NCI-H82 (cell line): ENCODE measurements at regions not wholly inside any gene's neighbourhood (a gene's known extent, or its start where the extent isn't known, plus 50 kb on each side); places are given as distances from the start of the nearest gene placed in this dataset.

Experiments used
- DNase-seq: peaks from one replicate; lab custom pipeline; 2025; lab: John Stamatoyannopoulos, UW

DNA sequence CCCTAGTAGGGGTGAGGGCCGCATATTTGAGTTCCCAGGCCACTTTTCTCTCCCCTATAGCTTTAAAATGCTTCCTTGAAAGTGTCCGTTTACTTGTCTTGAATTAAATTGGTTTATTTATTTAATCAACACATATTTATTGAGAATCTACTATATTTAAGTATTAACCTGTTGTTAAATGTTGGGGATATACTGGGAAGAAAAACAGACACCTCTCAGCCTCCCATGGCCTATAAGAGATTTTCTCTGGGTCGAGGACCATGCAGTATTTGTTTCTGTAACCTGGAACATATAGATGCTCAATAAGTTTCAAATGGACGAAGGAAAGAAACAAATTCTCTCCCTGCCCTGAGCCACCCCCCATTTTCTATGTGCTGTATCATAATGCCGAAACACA lies 98.6 kb downstream of the INSIG2 start:
- no peak for DNase-seq

DNA sequence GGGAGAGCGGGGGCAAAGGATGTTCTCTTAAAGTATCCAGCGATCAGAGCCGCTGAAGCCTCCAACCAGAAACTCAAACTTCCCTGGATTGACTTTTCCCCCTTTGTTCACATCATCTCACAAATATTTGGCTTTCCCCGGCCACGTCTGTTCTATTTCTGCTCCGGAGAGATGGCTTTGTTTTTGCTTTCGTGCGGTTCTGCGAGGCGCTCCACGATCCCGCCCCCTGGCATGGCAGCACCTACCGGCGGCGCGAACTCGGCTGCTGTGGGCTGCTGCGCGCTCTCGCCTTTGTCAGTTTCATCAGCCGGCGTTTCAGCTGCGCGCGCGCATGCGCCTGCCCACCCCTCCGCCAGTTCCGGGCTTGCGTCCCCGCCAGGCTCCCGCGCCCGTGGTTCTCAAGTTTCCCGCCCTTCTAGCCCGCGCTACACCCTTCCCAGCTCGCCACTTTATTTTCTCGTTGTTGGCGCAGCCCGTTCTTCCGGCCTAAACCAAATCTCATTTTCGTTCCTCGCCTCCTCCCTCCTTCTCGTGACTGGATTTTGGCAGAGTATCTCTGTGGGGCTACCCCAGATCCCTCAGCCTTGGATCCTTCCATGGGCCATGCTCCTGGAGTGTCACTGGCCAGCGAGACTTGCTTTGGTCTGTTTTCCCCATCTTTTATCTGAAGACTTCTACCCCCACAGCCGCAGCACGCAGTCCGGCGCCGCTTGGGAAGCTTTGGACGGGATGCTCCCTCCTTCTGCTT lies 98.0 kb downstream of the INSIG2 start:
- peak; percentile 79 for DNase-seq

DNA sequence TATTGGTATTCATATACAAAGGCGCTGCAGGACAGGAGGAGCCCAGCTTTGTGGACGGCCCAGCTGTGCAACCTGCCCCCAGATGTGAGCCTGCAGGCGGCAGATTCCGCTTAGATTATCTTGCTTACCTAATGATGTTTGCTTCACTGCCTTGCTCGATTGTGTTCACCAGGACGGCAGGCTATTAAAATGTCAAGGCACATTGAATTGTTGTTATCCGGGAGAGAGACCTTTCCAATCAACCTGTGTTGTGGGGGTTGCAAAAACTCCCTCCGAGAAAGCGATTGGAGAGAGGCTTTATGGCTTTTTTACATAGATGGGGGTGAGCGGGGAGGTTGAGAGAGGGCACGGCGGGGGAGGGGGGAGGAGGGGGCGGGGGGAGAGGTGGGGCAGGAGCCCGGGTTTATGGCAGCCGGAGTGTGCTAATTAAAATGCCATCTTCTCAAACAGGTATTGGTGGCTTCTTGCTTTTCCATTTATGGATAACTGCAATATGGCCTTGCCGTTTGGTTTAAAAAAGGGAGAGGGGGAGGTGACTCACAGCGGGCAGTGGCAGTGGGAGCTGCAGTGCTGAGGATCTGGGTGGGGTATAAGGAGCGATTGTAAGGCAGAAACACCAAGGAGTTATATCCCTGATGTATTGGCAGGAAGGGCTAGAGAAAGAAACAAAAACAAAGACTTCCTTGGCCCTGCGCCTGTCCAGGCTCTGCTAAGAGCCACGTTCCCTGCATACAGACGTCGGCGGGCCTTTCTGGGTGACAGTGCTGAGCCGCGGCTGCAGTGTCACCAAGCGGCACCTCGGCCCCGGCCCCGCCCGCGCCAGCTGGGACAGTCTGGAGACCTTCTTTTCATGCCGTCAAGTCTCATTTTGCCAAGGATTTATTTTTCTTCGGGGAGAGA lies 97.2 kb downstream of the INSIG2 start:
- DNase-seq: peak; percentile 55

DNA sequence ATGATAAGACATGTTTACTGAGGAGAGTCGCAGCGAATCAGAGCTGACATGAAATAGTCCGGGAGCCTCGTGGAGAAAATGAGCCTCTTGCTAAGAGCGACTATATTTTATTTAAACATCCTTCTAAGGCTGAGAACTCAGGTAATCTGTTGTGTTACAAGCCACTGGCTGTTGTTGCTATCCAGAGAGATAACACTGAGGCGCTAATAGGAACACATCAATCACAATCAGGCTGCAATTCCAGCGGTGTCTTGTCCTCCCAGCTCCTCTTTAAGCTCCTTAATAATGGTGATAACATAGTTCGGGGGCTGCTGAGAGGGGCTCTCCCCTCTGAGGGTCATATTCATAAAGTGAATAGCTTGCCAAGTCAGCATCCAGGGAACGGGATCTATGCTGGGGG lies 95.1 kb downstream of the INSIG2 start:
- peak; percentile 24 for DNase-seq

DNA sequence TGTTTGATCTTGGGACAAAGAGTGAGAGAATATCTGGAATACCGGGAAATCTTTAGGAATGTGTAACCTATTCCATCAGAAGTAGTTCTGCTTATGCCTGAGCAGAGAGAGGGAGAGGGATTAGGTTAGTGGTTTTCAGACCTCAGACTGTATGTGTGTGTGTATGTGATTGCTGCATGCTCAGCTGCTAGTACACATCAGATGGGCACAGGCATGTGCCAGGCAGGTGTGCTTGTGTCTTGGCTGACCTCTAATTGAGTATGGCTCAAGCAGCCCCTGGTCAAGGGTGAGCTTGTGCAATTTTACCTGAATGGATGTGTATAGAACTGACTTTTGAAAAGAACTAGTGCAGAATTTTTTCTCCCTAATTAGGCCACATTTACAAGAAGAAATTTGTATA lies 91.2 kb downstream of the INSIG2 start:
- DNase-seq: no peak

DNA sequence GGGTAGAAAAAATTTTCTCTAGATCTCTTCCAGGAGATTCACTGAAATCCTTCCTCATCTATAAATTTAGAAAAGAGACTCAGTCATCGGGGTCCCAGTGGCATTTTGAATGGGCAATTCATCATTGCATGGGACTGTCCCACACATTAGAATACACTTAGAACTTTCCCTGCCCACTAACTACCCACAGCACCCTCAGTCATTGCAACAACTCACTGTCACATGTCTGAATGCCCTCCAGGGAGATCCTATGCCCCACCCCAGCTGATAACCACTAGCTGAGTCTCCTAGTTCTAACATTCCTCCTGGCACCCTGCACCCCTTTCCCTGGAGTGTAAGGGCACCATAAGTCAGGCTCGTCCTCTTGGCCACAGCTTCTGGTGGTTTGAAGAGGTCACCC lies 89.6 kb downstream of the INSIG2 start:
- no peak for DNase-seq

DNA sequence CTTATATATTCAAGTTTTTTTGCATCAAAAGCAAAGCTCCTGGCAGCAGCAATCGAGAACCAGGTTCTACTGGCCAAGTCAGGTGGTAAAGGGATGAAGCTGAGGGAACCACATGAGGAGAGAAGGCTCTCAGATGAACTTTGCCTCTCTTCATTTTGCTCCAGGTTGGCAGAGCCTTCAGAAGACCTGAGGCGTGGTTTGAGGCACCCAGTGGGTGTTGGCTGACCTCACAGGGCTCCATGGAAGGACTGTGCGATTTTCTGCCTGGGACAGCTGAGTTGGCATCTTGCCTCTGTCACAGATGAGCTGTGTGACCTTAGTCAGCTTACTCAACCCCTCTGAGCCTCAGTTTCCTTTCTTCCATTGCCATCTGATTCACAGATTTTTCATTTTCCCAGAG lies 89.0 kb downstream of the INSIG2 start:
- no peak for DNase-seq

DNA sequence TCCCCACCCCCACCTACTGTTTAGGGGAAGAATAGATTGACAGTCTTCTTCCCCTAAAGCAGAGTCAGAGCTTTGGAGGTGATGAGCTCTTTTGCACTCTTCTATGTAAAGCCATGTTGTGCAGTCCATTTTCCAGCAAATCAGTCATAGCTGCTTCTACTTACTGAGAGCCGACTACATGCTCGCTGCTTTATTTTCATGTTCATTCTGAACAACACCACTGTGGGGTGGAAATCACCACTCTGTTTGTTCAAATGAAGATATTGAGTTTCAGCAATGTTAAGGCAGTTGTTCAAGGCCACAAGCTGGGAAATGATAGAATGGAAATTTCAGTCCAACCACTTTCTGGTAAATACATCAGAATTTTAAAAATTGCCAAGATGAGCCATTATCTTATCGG lies 88.3 kb downstream of the INSIG2 start:
- no peak for DNase-seq

DNA sequence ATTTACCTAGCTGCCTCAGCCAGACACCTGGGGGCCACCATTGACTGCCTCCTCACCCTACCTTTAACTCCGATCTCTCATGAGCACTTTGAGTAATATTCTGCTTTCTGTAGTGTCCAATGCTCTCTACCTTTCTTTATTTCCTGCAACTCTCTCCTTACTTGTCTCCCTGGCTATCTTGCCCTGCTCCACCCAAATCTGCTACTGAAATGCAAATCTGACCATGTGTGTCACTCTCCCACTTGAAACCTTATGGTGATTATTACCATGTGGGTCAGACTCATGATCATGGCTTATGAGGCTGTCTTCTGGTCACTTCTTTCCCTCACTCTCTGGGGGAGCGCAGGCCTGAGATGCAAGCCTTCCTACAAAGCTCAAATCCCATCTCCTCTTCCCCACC lies 83.3 kb downstream of the INSIG2 start:
- no peak for DNase-seq

DNA sequence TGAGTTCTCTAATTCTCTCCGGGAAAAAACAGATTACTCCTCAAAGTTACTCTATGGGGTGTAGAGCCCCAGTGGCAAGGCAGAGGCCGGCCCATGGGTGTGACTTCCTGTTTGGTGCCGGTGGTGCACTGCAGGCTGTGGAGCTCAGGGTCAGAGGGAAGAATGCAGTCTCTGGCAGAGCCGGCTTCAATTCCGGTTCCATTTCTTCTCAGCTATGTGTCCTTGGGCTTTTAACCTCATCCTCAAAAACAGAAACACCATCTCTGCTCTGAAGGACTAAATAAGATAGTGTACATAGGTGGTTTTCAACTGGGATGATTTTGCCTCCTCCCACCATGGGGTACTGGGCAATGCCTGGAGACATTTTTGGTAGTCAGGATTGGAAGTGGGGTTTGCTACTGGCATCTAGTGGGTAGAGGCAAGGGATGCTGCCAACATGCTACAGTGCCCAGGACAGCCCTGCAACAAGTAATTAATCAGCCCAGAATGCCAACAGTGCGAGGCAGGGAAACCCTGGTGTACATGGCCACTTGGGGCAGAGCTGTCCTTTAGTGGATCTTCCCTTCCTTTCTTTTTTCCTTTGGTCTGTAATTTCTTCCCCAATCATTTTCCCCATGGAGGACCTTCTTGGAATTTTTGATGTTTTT lies 81.2 kb downstream of the INSIG2 start:
- DNase-seq: no peak

DNA sequence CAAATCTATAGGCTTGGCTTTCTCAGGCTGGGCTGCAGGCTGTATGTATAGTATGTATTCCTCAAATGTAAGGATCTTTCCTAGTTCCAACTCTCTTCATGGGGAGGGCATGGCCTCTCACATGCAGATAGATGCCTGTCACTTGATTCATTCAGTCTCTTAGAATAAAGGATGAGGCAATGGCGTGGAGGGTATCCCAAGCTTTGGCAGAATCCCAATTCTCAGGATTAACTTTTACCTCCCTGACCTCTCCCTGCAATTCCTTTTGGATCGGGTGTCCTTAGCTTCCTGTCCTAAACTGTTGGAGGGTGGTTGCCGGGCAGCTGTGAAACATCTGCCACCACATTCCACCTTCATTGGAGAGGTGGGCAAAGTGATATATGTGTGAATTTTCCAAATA lies 80.3 kb downstream of the INSIG2 start:
- peak; percentile 54 for DNase-seq

DNA sequence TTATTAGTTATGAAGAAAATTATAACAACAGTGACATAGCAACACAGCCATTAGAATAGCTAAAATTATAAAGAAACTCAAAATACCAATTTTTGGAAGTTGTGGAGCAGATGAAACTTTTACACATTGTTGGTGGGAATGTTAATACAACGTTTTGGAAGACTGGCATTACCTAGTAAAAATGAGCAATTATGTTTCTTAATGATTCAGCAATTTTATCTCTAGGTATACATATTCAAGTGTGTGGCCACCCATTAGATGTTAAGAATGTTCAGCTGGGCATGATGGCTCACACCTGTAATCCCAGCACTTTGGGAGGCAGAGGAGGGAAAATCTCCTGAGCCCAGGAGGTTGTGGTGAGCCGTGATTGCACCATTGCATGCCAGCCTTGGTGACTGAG lies 78.8 kb downstream of the INSIG2 start:
- no peak for DNase-seq

DNA sequence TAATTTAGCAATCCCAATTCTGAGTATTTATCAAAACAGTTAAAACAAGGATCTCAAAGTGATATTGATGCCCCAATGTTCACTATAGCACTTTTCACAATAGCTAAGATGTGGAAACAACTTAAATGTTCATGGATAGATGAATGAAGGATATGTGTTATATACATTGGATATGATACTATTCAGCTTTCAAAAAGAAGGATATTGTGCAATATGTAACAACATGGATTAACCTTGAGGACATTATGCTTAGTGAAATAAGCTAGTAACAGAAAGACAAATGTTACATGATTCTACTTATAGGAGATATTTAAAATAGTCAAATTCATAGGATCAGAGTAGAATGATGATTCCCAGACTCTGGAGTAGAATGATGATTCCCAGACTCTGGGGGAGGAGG lies 78.0 kb downstream of the INSIG2 start:
- no peak for DNase-seq

DNA sequence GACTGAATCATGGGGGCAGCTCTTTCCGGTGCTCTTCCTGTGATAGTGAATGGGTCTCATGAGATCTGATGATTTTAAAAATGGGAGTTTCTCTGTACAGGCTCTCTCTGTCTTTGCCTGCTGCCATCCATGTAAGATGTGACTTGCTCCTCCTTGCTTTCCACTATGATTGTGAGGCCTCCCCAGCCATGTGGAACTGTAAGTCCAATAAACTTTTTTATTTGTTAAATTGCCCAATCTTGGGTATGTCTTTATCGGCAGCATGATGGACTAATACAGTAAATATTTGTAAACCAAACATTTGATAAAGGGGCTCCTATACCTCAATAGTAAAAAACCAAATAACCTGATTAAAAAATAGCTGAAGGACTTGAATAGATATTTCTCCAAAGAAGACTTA lies 77.3 kb downstream of the INSIG2 start:
- DNase-seq: no peak
